SK-N-SH treated with all-trans-retinoic acid at 6 μM for 48 hours (cell line): ENCODE measurements at regions not wholly inside any gene's neighbourhood (a gene's known extent, or its start where the extent isn't known, plus 50 kb on each side); places are given as distances from the start of the nearest gene placed in this dataset.

Experiments
- ATAC-seq: fragments of 200-7000 bp; cut with Tn5 transposase; 3 replicates; pipeline ENCODE4 v1.9.1; 2020; ENCODE audit warnings: mild to moderate bottlenecking, moderate library complexity
- ARNTL ChIP-seq: fragments of 450-650 bp; formaldehyde crosslinking; IDR thresholded peaks from 2 replicates; pipeline ENCODE4 v1.5.0; 2020; ENCODE audit warnings: low read depth, mild to moderate bottlenecking, moderate library complexity, borderline replicate concordance
- BACH2 ChIP-seq: fragments of 250-450 bp; sonication (Bioruptor Pico); IDR thresholded peaks from 2 replicates; pipeline ENCODE4 v1.9.0; 2021; ENCODE audit warnings: mild to moderate bottlenecking, borderline replicate concordance
- CREB5 ChIP-seq: fragments of 250-450 bp; sonication (Bioruptor Pico); IDR thresholded peaks from 2 replicates; pipeline ENCODE4 v1.5.1; 2020; ENCODE audit warnings: low read depth, mild to moderate bottlenecking, moderate library complexity
- CSDC2 ChIP-seq: fragments of 250-450 bp; sonication (Bioruptor Pico); IDR thresholded peaks from 2 replicates; pipeline ENCODE4 v1.5.0; 2020; ENCODE audit warnings: mild to moderate bottlenecking, moderate library complexity
- CSRNP3 ChIP-seq: fragments of 250-450 bp; sonication (Bioruptor Pico); IDR thresholded peaks from 2 replicates; pipeline ENCODE4 v1.5.1; 2021; ENCODE audit warnings: mild to moderate bottlenecking, moderate library complexity
- ESRRG ChIP-seq: fragments of 250-450 bp; sonication (Bioruptor Pico); IDR thresholded peaks from 2 replicates; pipeline ENCODE4 v1.6.1; 2021; ENCODE audit warnings: mild to moderate bottlenecking
- GLIS3 ChIP-seq: fragments of 250-450 bp; sonication (Bioruptor Pico); IDR thresholded peaks from 2 replicates; pipeline ENCODE4 v1.5.0; 2020; ENCODE audit warnings: mild to moderate bottlenecking, moderate library complexity
- OSR1 ChIP-seq: fragments of 250-450 bp; sonication (Bioruptor Pico); IDR thresholded peaks from 2 replicates; pipeline ENCODE4 v1.8.0; 2022; ENCODE audit warnings: moderate library complexity, mild to moderate bottlenecking, inconsistent platforms
- PATZ1 ChIP-seq: fragments of 250-450 bp; sonication (Bioruptor Pico); IDR thresholded peaks from 2 replicates; pipeline ENCODE4 v1.8.0; 2020; ENCODE audit warnings: mild to moderate bottlenecking, moderate library complexity, borderline replicate concordance
- PPARA ChIP-seq: fragments of 250-450 bp; sonication (Bioruptor Pico); IDR thresholded peaks from 2 replicates; pipeline ENCODE4 v1.5.0; 2020; ENCODE audit warnings: mild to moderate bottlenecking, borderline replicate concordance
- RARB ChIP-seq: fragments of 250-450 bp; sonication (Bioruptor Pico); IDR thresholded peaks from 2 replicates; pipeline ENCODE4 v1.8.0; 2021; ENCODE audit warnings: mild to moderate bottlenecking, moderate library complexity
- SNAI2 ChIP-seq: fragments of 250-450 bp; sonication (Bioruptor Pico); IDR thresholded peaks from 2 replicates; pipeline ENCODE4 v1.5.0; 2020; ENCODE audit warnings: mild to moderate bottlenecking, moderate library complexity
- TCF4 ChIP-seq: fragments of 250-450 bp; sonication (Bioruptor Pico); IDR thresholded peaks from 2 replicates; pipeline ENCODE4 v1.8.0; 2021; ENCODE audit warnings: mild to moderate bottlenecking, moderate library complexity, borderline replicate concordance
- TSHZ2 ChIP-seq: fragments of 250-450 bp; sonication (Bioruptor Pico); IDR thresholded peaks from 2 replicates; pipeline ENCODE4 v1.5.0; 2020; ENCODE audit warnings: mild to moderate bottlenecking, moderate library complexity
- ZFP3 ChIP-seq: fragments of 250-450 bp; sonication (Bioruptor Pico); IDR thresholded peaks from 2 replicates; pipeline ENCODE4 v1.5.0; 2020; ENCODE audit warnings: mild to moderate bottlenecking, moderate library complexity
- ZFP30 ChIP-seq: fragments of 450-650 bp; formaldehyde crosslinking; IDR thresholded peaks from 2 replicates; pipeline ENCODE4 v1.5.0; 2022; ENCODE audit warnings: mild to moderate bottlenecking, moderate library complexity
- ZNF565 ChIP-seq: fragments of 450-650 bp; formaldehyde crosslinking; conservative IDR thresholded peaks from 2 replicates; pipeline ENCODE4 v1.5.0; 2020; ENCODE audit warnings: low read depth, mild to moderate bottlenecking, moderate library complexity
- ZNF70 ChIP-seq: fragments of 450-650 bp; formaldehyde crosslinking; IDR thresholded peaks from 2 replicates; pipeline ENCODE4 v1.5.0; 2020; ENCODE audit warnings: mild to moderate bottlenecking, moderate library complexity
- TF ChIP-seq, protein P1 (sequence below): fragments of 250-450 bp; sonication (Bioruptor Pico); IDR thresholded peaks from 2 replicates; pipeline ENCODE4 v1.8.0; 2021; ENCODE audit warnings: low read depth, mild to moderate bottlenecking, moderate library complexity, borderline replicate concordance

GRCh38 chr2:217138284-217138683, 278.4 kb upstream of the TNP1 start:
- TF ChIP-seq CSDC2 (CRISPR knock-in tag) (no peak), BACH2 (no peak), ZNF70 (CRISPR knock-in tag) (no peak), RARB (CRISPR knock-in tag) (no peak), PATZ1 (no peak), ZNF565 (CRISPR knock-in tag) (no peak), GLIS3 (CRISPR knock-in tag) (no peak), ARNTL (CRISPR knock-in tag) (no peak), TSHZ2 (CRISPR knock-in tag) (no peak), CSRNP3 (CRISPR knock-in tag) (no peak)
- TF ChIP-seq, protein P1, sequence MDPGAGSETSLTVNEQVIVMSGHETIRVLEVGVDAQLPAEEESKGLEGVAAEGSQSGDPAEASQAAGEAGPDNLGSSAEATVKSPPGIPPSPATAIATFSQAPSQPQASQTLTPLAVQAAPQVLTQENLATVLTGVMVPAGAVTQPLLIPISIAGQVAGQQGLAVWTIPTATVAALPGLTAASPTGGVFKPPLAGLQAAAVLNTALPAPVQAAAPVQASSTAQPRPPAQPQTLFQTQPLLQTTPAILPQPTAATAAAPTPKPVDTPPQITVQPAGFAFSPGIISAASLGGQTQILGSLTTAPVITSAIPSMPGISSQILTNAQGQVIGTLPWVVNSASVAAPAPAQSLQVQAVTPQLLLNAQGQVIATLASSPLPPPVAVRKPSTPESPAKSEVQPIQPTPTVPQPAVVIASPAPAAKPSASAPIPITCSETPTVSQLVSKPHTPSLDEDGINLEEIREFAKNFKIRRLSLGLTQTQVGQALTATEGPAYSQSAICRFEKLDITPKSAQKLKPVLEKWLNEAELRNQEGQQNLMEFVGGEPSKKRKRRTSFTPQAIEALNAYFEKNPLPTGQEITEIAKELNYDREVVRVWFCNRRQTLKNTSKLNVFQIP (CRISPR knock-in tag) = no peak
- ATAC-seq = no peak

GRCh38 chr2:217127744-217128143, 267.9 kb upstream of the TNP1 start:
- TF ChIP-seq ZNF70 (CRISPR knock-in tag) (0 out of 2 replicates have a peak, but pooled peaks have one; percentile 21), TSHZ2 (CRISPR knock-in tag) (peak; percentile 85), TCF4 (CRISPR knock-in tag) (peak; percentile 84), CSRNP3 (CRISPR knock-in tag) (no peak)
- ATAC-seq = no peak

- no peak for ATAC-seq
- TF ChIP-seq TCF4 (CRISPR knock-in tag) (no peak), ESRRG (no peak), OSR1 (CRISPR knock-in tag) (no peak), ZFP30 (CRISPR knock-in tag) (no peak), GLIS3 (CRISPR knock-in tag) (no peak), ZNF565 (CRISPR knock-in tag) (no peak), SNAI2 (CRISPR knock-in tag) (no peak), CREB5 (CRISPR knock-in tag) (no peak), RARB (CRISPR knock-in tag) (no peak), PPARA (no peak), ZNF70 (CRISPR knock-in tag) (no peak), PATZ1 (no peak), ZFP3 (no peak)
- TF ChIP-seq, protein P1 (CRISPR knock-in tag) = no peak
Observed at GRCh38 chr2:217125014-217125413, 265.1 kb upstream of the TNP1 start.
